GM23338 (cell line): ENCODE measurements at regions not wholly inside any gene's neighbourhood (a gene's known extent, or its start where the extent isn't known, plus 50 kb on each side); places are given as distances from the start of the nearest gene placed in this dataset.

Experiments
- ATAC-seq: fragments of 200-7000 bp; cut with Tn5 transposase; 3 replicates; pipeline ENCODE4 v1.9.1; 2020
- DNase-seq: peaks from one replicate; pipeline ENCODE4 v3.0.0-alpha.2; 2015; ENCODE audit warnings: low spot score
- H2AFZ ChIP-seq: fragments of 200-600 bp; sonication (generic); 2 replicates; pipeline ENCODE4 v1.8.0; 2016; ENCODE audit warnings: antibody characterized with exemption, mild to moderate bottlenecking, moderate library complexity
- H3F3A ChIP-seq: fragments of 200-600 bp; sonication (generic); replicated peaks from 2 replicates; pipeline ENCODE4 v1.8.0; 2017; ENCODE audit warnings: antibody characterized with exemption, mixed run types, low read depth
- H3K27ac ChIP-seq: fragments of 200-600 bp; sonication (generic); 2 replicates; pipeline ENCODE4 v1.6.1; 2016; ENCODE audit warnings: low read depth
- H3K27me3 ChIP-seq: fragments of 200-600 bp; sonication (generic); 2 replicates; pipeline ENCODE4 v1.8.0; 2016; ENCODE audit warnings: mild to moderate bottlenecking, mixed run types, moderate library complexity; ENCODE audit not compliant: insufficient read depth
- H3K36me3 ChIP-seq: fragments of 200-600 bp; sonication (generic); 2 replicates; pipeline ENCODE4 v1.8.0; 2016; ENCODE audit warnings: mild to moderate bottlenecking; ENCODE audit not compliant: insufficient read depth
- H3K4me1 ChIP-seq: fragments of 200-600 bp; sonication (generic); 2 replicates; pipeline ENCODE4 v1.8.0; 2016; ENCODE audit warnings: mild to moderate bottlenecking, moderate library complexity; ENCODE audit not compliant: insufficient read depth
- H3K4me2 ChIP-seq: fragments of 200-600 bp; sonication (generic); 2 replicates; pipeline ENCODE4 v1.7.1; 2017; ENCODE audit warnings: mixed run types
- H3K4me3 ChIP-seq: fragments of 200-600 bp; sonication (generic); 2 replicates; pipeline ENCODE4 v1.6.1; 2016; ENCODE audit warnings: mixed run types
- H3K79me2 ChIP-seq: fragments of 200-600 bp; sonication (generic); replicated peaks from 2 replicates; pipeline ENCODE4 v1.8.0; 2017; ENCODE audit warnings: mild to moderate bottlenecking; ENCODE audit not compliant: insufficient read depth
- H3K9me2 ChIP-seq: fragments of 200-600 bp; sonication (generic); 2 replicates; pipeline ENCODE4 v1.8.0; 2017; ENCODE audit not compliant: insufficient read depth
- H4K20me1 ChIP-seq: fragments of 200-600 bp; sonication (generic); replicated peaks from 2 replicates; pipeline ENCODE4 v1.8.0; 2017; ENCODE audit warnings: mild to moderate bottlenecking; ENCODE audit not compliant: insufficient read depth
- H3K27ac Mint-ChIP-seq: 2 replicates; pipeline ENCODE4 v1.8.0; 2020; ENCODE audit warnings: inconsistent platforms, mild to moderate bottlenecking, moderate library complexity, mixed read lengths
- H3K27me3 Mint-ChIP-seq: 3 replicates; pipeline ENCODE4 v1.8.0; 2022; ENCODE audit warnings: low read depth, mild to moderate bottlenecking, moderate library complexity, mixed read lengths, inconsistent platforms; ENCODE audit not compliant: insufficient read depth, poor library complexity
- H3K36me3 Mint-ChIP-seq: 3 replicates; pipeline ENCODE4 v1.8.0; 2021; ENCODE audit warnings: low read depth, mild to moderate bottlenecking, inconsistent platforms, moderate library complexity, mixed read lengths
- H3K4me1 Mint-ChIP-seq: 3 replicates; pipeline ENCODE4 v1.8.0; 2020; ENCODE audit warnings: mild to moderate bottlenecking, inconsistent platforms, mixed read lengths
- H3K4me3 Mint-ChIP-seq: 3 replicates; pipeline ENCODE4 v1.8.0; 2021; ENCODE audit warnings: moderate library complexity, mild to moderate bottlenecking, inconsistent platforms, mixed read lengths
- H3K9me3 Mint-ChIP-seq: 3 replicates; pipeline ENCODE4 v1.8.0; 2020; ENCODE audit warnings: moderate library complexity, mild to moderate bottlenecking, inconsistent platforms, mixed read lengths
- CTCF ChIP-seq, 2 experiments: fragments of 200-600 bp in 1 of 2; sonication (generic) in 1 of 2; conservative IDR thresholded peaks; 2 replicates each; pipeline versions ENCODE4 v1.5.1 to v1.6.1; 2016 to 2017; ENCODE audit warnings: antibody characterized with exemption in 2 of 2, low read depth in 2 of 2, mild to moderate bottlenecking in 2 of 2, moderate library complexity in 1 of 2
- JUNB ChIP-seq: IDR thresholded peaks from one replicate; pipeline ENCODE4 v1.6.1; 2016; ENCODE audit warnings: antibody characterized with exemption; ENCODE audit not compliant: unreplicated experiment
- NANOG ChIP-seq: IDR thresholded peaks from 2 replicates; pipeline ENCODE4 v1.6.1; 2016; ENCODE audit warnings: antibody characterized with exemption, borderline replicate concordance
- STAT1 ChIP-seq: IDR thresholded peaks from one replicate; pipeline ENCODE4 v1.6.1; 2016; ENCODE audit warnings: antibody characterized with exemption; ENCODE audit not compliant: unreplicated experiment
- ZNF114 ChIP-seq: fragments of 250-450 bp; sonication (Bioruptor Pico); IDR thresholded peaks from 2 replicates; pipeline ENCODE4 v1.5.0; 2020; ENCODE audit warnings: mild to moderate bottlenecking, moderate library complexity
- ZNF331 ChIP-seq: fragments of 250-450 bp; sonication (Bioruptor Pico); IDR thresholded peaks from 2 replicates; pipeline ENCODE4 v1.5.0; 2020; ENCODE audit warnings: low read depth, mild to moderate bottlenecking, moderate library complexity
- ZNF462 ChIP-seq: fragments of 250-450 bp; sonication (Bioruptor Pico); IDR thresholded peaks from 2 replicates; pipeline ENCODE4 v1.5.0; 2020; ENCODE audit warnings: mild to moderate bottlenecking, moderate library complexity

- TF ChIP-seq ZNF462 (CRISPR knock-in tag) (no peak), ZNF114 (CRISPR knock-in tag) (no peak), JUNB (no peak), STAT1 (no peak), ZNF331 (CRISPR knock-in tag) (no peak)
Measured at GRCh38 chr5:57370376-57370775, 112.2 kb downstream of the ACTBL2 start (continued).

GRCh38 chr5:57368010-57368409, 114.6 kb downstream of the ACTBL2 start:
- no peak for ATAC-seq
- H3K27me3 ChIP-seq, result no peaks in the 10 kb centered on the region
- no peak overlapping the region for H3K4me2 ChIP-seq
- H4K20me1 ChIP-seq, result no peaks in the 10 kb centered on the region
- no peaks in the 10 kb centered on the region for H3F3A ChIP-seq
- no peak overlapping the region for H3K4me3 ChIP-seq
- peaks cover under 1% of the 10 kb centered on the region; the same call in 1 of the 2 replicates for H3K4me1 ChIP-seq
- Mint-ChIP-seq H3K4me3 (no peak overlapping the region), H3K9me3 (no peaks in the 10 kb centered on the region), H3K4me1 (peaks cover 1% of the 10 kb centered on the region; the same call in 2 of the 3 replicates), H3K27me3 (no peaks in the 10 kb centered on the region), H3K27ac (no peak overlapping the region), H3K36me3 (no peaks in the 10 kb centered on the region)
- no peak overlapping the region for H2AFZ ChIP-seq
- TF ChIP-seq NANOG, result no peak
- TF ChIP-seq CTCF (conservative IDR thresholded peaks at IDR 0.05; ENCODE audit: low read depth in 2 of 2), result no peak
- TF ChIP-seq ZNF331 (CRISPR knock-in tag), result no peak
- no peak overlapping the region for H3K27ac ChIP-seq
- peaks cover 13% of the 10 kb centered on the region; the same call in 1 of the 2 replicates for H3K9me2 ChIP-seq
- no peaks in the 10 kb centered on the region for H3K79me2 ChIP-seq
- DNase-seq, result no peak
- no peaks in the 10 kb centered on the region for H3K36me3 ChIP-seq
